ENCODE measurements at regions not wholly inside any gene's neighbourhood (a gene's known extent, or its start where the extent isn't known, plus 50 kb on each side); places are given as distances from the start of the nearest gene placed in this dataset.

DNA sequence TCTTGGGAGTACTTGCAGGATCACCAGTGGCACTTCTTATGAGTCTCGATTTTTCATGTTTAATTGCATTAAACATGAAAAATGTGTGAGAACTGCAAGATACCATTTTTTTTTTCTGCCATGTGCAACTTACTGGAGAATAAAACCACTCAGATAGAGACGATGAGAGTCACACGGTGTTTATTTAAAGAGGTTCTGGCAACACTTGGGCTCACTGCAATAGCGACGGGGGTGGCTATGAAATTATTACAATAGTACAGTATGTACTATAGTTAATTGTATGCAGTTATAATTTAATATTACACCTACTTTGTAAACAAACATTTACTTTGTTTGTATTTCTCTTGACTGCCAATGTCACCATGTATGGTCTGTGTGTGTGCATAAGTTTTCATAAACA, 479.8 kb downstream of the NUP35 start:
- BruUV-seq (replicated peaks) = no TSS peak
- ChIA-PET POLR2A (no interaction called here), CTCF (ENCODE audit: low intra/inter-chr PET ratio) (no interaction called here)
- Histone ChIP-seq H2AFZ (ENCODE audit: low read depth, low read length) (no peak overlapping the region), H3K27ac (ENCODE audit: extremely low read depth, low read depth, low read length) (no peak overlapping the region), H3K27me3 (ENCODE audit: control insufficient read depth in 2 of 2, insufficient read depth in 2 of 2, low read length in 2 of 2) (no peaks in the 10 kb centered on the region), H3K4me3 (no peak overlapping the region), H3K9me1 (ENCODE audit: control insufficient read depth, insufficient read depth, low read length) (no peaks in the 10 kb centered on the region), H4K20me1 (replicated peaks; ENCODE audit: control insufficient read depth, insufficient read depth, low read length) (no peaks in the 10 kb centered on the region), H3K36me3 (ENCODE audit: control insufficient read depth, insufficient read depth, low read length) (no peaks in the 10 kb centered on the region), H3K9me3 (replicated peaks; ENCODE audit: control insufficient read depth, insufficient read depth, low read depth, low read length) (no peaks in the 10 kb centered on the region), H3K4me1 (replicated peaks in 1 of 2; ENCODE audit: control insufficient read depth in 2 of 2, insufficient read depth in 2 of 2, low read length in 2 of 2) (no peaks in the 10 kb centered on the region), H3K4me2 (ENCODE audit: insufficient read depth, low read length) (no peak overlapping the region), H3K79me2 (ENCODE audit: control insufficient read depth, insufficient read depth, low read length) (no peaks in the 10 kb centered on the region), H3K9ac (ENCODE audit: insufficient read depth in 1 of 2, low read depth in 2 of 2, low read length in 2 of 2) (no peak overlapping the region)
- no peak for DNase-seq (ENCODE audit: extremely low read depth in 1 of 4, low spot score in 3 of 4)
- 0% methylated on average over 5 of the region's 5 CpGs for WGBS (ENCODE audit: insufficient coverage, low coverage, missing lambda C conversion rate)
- FAIRE-seq = no peak
- intact Hi-C loops (cut with micrococcal nuclease) (no loop called here), in situ Hi-C loops (cut with MboI) (no loop called here)
- ATAC-seq = no peak
- no peak for TF ChIP-seq HMG20A (CRISPR knock-in tag; conservative IDR thresholded peaks at IDR 0.05)
- no peak for TF ChIP-seq LARP7 (IDR thresholded peaks at IDR 0.05)
- no peak for TF ChIP-seq PHF21A (IDR thresholded peaks at IDR 0.05; ENCODE audit: borderline replicate concordance, low read depth)
- no peak for TF ChIP-seq TAF7 (tag; IDR thresholded peaks at IDR 0.05)
- no peak for TF ChIP-seq SAFB2 (IDR thresholded peaks at IDR 0.05; ENCODE audit: borderline replicate concordance, low read depth, low read length, severe bottlenecking)
- TF ChIP-seq, protein P1, sequence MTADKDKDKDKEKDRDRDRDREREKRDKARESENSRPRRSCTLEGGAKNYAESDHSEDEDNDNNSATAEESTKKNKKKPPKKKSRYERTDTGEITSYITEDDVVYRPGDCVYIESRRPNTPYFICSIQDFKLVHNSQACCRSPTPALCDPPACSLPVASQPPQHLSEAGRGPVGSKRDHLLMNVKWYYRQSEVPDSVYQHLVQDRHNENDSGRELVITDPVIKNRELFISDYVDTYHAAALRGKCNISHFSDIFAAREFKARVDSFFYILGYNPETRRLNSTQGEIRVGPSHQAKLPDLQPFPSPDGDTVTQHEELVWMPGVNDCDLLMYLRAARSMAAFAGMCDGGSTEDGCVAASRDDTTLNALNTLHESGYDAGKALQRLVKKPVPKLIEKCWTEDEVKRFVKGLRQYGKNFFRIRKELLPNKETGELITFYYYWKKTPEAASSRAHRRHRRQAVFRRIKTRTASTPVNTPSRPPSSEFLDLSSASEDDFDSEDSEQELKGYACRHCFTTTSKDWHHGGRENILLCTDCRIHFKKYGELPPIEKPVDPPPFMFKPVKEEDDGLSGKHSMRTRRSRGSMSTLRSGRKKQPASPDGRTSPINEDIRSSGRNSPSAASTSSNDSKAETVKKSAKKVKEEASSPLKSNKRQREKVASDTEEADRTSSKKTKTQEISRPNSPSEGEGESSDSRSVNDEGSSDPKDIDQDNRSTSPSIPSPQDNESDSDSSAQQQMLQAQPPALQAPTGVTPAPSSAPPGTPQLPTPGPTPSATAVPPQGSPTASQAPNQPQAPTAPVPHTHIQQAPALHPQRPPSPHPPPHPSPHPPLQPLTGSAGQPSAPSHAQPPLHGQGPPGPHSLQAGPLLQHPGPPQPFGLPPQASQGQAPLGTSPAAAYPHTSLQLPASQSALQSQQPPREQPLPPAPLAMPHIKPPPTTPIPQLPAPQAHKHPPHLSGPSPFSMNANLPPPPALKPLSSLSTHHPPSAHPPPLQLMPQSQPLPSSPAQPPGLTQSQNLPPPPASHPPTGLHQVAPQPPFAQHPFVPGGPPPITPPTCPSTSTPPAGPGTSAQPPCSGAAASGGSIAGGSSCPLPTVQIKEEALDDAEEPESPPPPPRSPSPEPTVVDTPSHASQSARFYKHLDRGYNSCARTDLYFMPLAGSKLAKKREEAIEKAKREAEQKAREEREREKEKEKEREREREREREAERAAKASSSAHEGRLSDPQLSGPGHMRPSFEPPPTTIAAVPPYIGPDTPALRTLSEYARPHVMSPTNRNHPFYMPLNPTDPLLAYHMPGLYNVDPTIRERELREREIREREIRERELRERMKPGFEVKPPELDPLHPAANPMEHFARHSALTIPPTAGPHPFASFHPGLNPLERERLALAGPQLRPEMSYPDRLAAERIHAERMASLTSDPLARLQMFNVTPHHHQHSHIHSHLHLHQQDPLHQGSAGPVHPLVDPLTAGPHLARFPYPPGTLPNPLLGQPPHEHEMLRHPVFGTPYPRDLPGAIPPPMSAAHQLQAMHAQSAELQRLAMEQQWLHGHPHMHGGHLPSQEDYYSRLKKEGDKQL (CRISPR knock-in tag; IDR thresholded peaks at IDR 0.05; ENCODE audit: borderline replicate concordance) = no peak
- no peak for TF ChIP-seq ZSCAN29 (IDR thresholded peaks at IDR 0.05)
